K562 (cell line): ENCODE measurements at regions not wholly inside any gene's neighbourhood (a gene's known extent, or its start where the extent isn't known, plus 50 kb on each side); places are given as distances from the start of the nearest gene placed in this dataset.
A peak's percentile ranks its signal among the peaks of the same experiment; 100 is the strongest.

Experiments used
- ATAC-seq: fragments of 200-7000 bp; cut with Tn5 transposase; 3 replicates; pipeline ENCODE4 v1.9.1; 2020; ENCODE audit warnings: moderate library complexity
- BruUV-seq: library from RNA; stranded (reverse); fragments of 400-500 nt; replicated peaks from 2 replicates; lab custom pipeline; 2021; lab: Mats Ljungman, UMichigan
- CTCF ChIA-PET: fragments of 300-600 bp; formaldehyde crosslinking; extraction: SDS; loops from one replicate; lab custom pipeline; 2021; ENCODE audit warnings: low intra/inter-chr PET ratio; lab: Yijun Ruan, JAX
- POLR2A ChIA-PET: fragments of 300-600, 350-650 bp; sonication (Branson Sonifier 250); formaldehyde crosslinking; extraction: SDS; loops from one replicate; lab custom pipeline; 2021; ENCODE audit warnings: antibody characterized with exemption, inconsistent platforms; lab: Yijun Ruan, JAX
- DNase-seq, 4 experiments: peaks; one replicate each; pipeline versions ENCODE4 v3.0.0 to v3.0.0-alpha.2; 2011 to 2018; ENCODE audit warnings: low spot score in 3 of 4, mixed read lengths in 3 of 4; ENCODE audit errors: extremely low read depth in 1 of 4
- FAIRE-seq: peaks from 2 replicates; lab custom pipeline; 2011; peaks lifted over from hg19 to GRCh38; lab: Jason Lieb, UNC
- H2AFZ ChIP-seq: 2 replicates; pipeline ENCODE4 v1.6.0; 2011; ENCODE audit warnings: low read depth, low read length, control low read depth, inconsistent platforms
- H3K27ac ChIP-seq: fragments of 200-600 bp; 3 replicates; pipeline ENCODE4 v1.8.0; 2011; ENCODE audit warnings: low read depth, mild to moderate bottlenecking, control low read depth, inconsistent platforms, low read length, moderate library complexity, mixed read lengths; ENCODE audit errors: extremely low read depth
- H3K27me3 ChIP-seq, 2 experiments: fragments of 300-600 bp in 1 of 2; 2 replicates in 1 of 2; 3 replicates in 1 of 2; pipeline versions ENCODE4 v1.6.0 to v1.8.0; 2011; ENCODE audit warnings: inconsistent platforms in 2 of 2, low read length in 2 of 2, mild to moderate bottlenecking in 1 of 2, mixed read lengths in 1 of 2, moderate library complexity in 1 of 2; ENCODE audit not compliant: control insufficient read depth in 2 of 2, insufficient read depth in 2 of 2
- H3K36me3 ChIP-seq: fragments of 300-600 bp; 3 replicates; pipeline ENCODE4 v1.8.0; 2011; ENCODE audit warnings: mild to moderate bottlenecking, low read length, inconsistent platforms; ENCODE audit not compliant: control insufficient read depth, insufficient read depth
- H3K4me1 ChIP-seq, 2 experiments: fragments of 200-600 bp in 1 of 2; replicated peaks in 1 of 2; 2 replicates in 1 of 2; 3 replicates in 1 of 2; pipeline versions ENCODE4 v1.5.1 to v1.8.0; 2011; ENCODE audit warnings: inconsistent platforms in 2 of 2, low read length in 2 of 2, mild to moderate bottlenecking in 1 of 2, mixed read lengths in 1 of 2, moderate library complexity in 1 of 2; ENCODE audit not compliant: control insufficient read depth in 2 of 2, insufficient read depth in 2 of 2
- H3K4me2 ChIP-seq: 2 replicates; pipeline ENCODE4 v1.6.1; 2011; ENCODE audit warnings: low read length, control low read depth, inconsistent platforms, mixed read lengths; ENCODE audit not compliant: insufficient read depth
- H3K4me3 ChIP-seq: fragments of 200-600 bp; sonication (generic), shearing (Covaris generic); 2 replicates; pipeline ENCODE4 v1.5.1; 2016; ENCODE audit warnings: control low read depth, inconsistent platforms
- H3K79me2 ChIP-seq: fragments of 200-600 bp; 3 replicates; pipeline ENCODE4 v1.8.0; 2011; ENCODE audit warnings: low read length, inconsistent platforms; ENCODE audit not compliant: control insufficient read depth, insufficient read depth
- H3K9ac ChIP-seq, 2 experiments: 2 replicates each; pipeline versions ENCODE4 v1.6.0 to v1.6.1; 2011; ENCODE audit warnings: low read depth in 2 of 2, low read length in 2 of 2, control low read depth in 1 of 2, inconsistent platforms in 1 of 2, mild to moderate bottlenecking in 1 of 2, mixed read lengths in 1 of 2; ENCODE audit not compliant: insufficient read depth in 1 of 2
- H3K9me1 ChIP-seq: one replicate; pipeline ENCODE4 v1.6.0; 2011; ENCODE audit warnings: inconsistent platforms, mild to moderate bottlenecking, low read length, moderate library complexity; ENCODE audit not compliant: control insufficient read depth, insufficient read depth
- H3K9me3 ChIP-seq: replicated peaks from 2 replicates; pipeline ENCODE4 v1.5.1; 2011; ENCODE audit warnings: low read depth, low read length, inconsistent platforms; ENCODE audit not compliant: control insufficient read depth, insufficient read depth
- H4K20me1 ChIP-seq: replicated peaks from 2 replicates; pipeline ENCODE4 v1.6.1; 2011; ENCODE audit warnings: low read length, inconsistent platforms, mixed read lengths; ENCODE audit not compliant: control insufficient read depth, insufficient read depth
- ATF3 ChIP-seq, 2 experiments: fragments of 450-650 bp in 1 of 2; sonication (generic) in 1 of 2; formaldehyde crosslinking in 1 of 2; IDR thresholded peaks in 1 of 2; conservative IDR thresholded peaks in 1 of 2; 2 replicates each; pipeline versions ENCODE4 v1.6.1 to v1.8.1; 2016 to 2023; ENCODE audit warnings: mild to moderate bottlenecking in 2 of 2, moderate library complexity in 2 of 2, inconsistent platforms in 1 of 2, missing genetic modification reagents in 1 of 2
- ATF7 ChIP-seq: fragments of 450-650 bp; IDR thresholded peaks from 2 replicates; pipeline ENCODE4 v1.7.1; 2014; ENCODE audit warnings: mild to moderate bottlenecking, moderate library complexity
- CBX3 ChIP-seq, 2 experiments: IDR thresholded peaks; 1 replicate in 1 of 2; 2 replicates in 1 of 2; pipeline ENCODE4 v1.6.1; 2012; ENCODE audit warnings: inconsistent platforms in 2 of 2, low read length in 2 of 2, borderline replicate concordance in 1 of 2, control low read depth in 1 of 2
- CEBPG ChIP-seq, 3 experiments: fragments of 200-800 bp in 1 of 3; sonication (Bioruptor generic) in 1 of 3; sonication (generic) in 1 of 3; formaldehyde crosslinking in 1 of 3; IDR thresholded peaks in 2 of 3; conservative IDR thresholded peaks in 1 of 3; 2 replicates each; pipeline versions ENCODE4 v1.6.1 to v1.8.0; 2016 to 2022; ENCODE audit warnings: missing compliant biosample characterization in 2 of 3, missing genetic modification characterization in 2 of 3, mild to moderate bottlenecking in 1 of 3, missing genetic modification reagents in 1 of 3
- ETV6 ChIP-seq, 3 experiments: fragments of 150-350 bp in 1 of 3; sonication (generic) in 1 of 3; formaldehyde crosslinking in 1 of 3; IDR thresholded peaks; 2 replicates each; pipeline versions ENCODE4 v1.6.1 to v1.8.0; 2014 to 2022; ENCODE audit warnings: borderline replicate concordance in 2 of 3, low read depth in 2 of 3, antibody characterized with exemption in 1 of 3, low read length in 1 of 3, mild to moderate bottlenecking in 1 of 3, missing genetic modification reagents in 1 of 3
- EZH2 ChIP-seq: IDR thresholded peaks from 2 replicates; pipeline ENCODE4 v1.6.1; 2012; ENCODE audit warnings: low read depth, mild to moderate bottlenecking, inconsistent platforms, low read length, borderline replicate concordance
- HEY1 ChIP-seq: fragments of 250-450 bp; sonication (Bioruptor Pico); IDR thresholded peaks from 2 replicates; pipeline ENCODE4 v1.5.0; 2020; ENCODE audit warnings: mild to moderate bottlenecking, moderate library complexity, borderline replicate concordance
- JUNB ChIP-seq: fragments of 450-650 bp; formaldehyde crosslinking; conservative IDR thresholded peaks from 2 replicates; pipeline ENCODE4 v1.4.0; 2020; ENCODE audit warnings: mild to moderate bottlenecking
- NFIX ChIP-seq: fragments of 250-450 bp; sonication (Bioruptor Pico); IDR thresholded peaks from 2 replicates; pipeline ENCODE4 v1.4.0; 2020; ENCODE audit warnings: low read depth, mild to moderate bottlenecking, moderate library complexity
- SMAD4 ChIP-seq: fragments of 250-450 bp; sonication (Bioruptor Pico); conservative IDR thresholded peaks from 2 replicates; pipeline ENCODE4 v1.8.0; 2021; ENCODE audit warnings: inconsistent platforms, mild to moderate bottlenecking, moderate library complexity
- SRSF3 ChIP-seq: fragments of 200-400 bp; formaldehyde crosslinking; IDR thresholded peaks from 2 replicates; pipeline ENCODE4 v1.6.1; 2016; ENCODE audit warnings: mild to moderate bottlenecking, low read length, moderate library complexity; ENCODE audit not compliant: insufficient read depth
- THRAP3 ChIP-seq: fragments of 450-650 bp; IDR thresholded peaks from 2 replicates; pipeline ENCODE4 v1.6.1; 2016; ENCODE audit warnings: mild to moderate bottlenecking, inconsistent platforms, borderline replicate concordance
- U2AF1 ChIP-seq: fragments of 200-400 bp; formaldehyde crosslinking; optimal IDR thresholded peaks from 2 replicates; pipeline ENCODE3; 2017; ENCODE audit warnings: mild to moderate bottlenecking, low read depth, low read length, moderate library complexity
- YY1 ChIP-seq, 3 experiments: IDR thresholded peaks; 2 replicates each; pipeline ENCODE4 v1.6.1; 2011; ENCODE audit warnings: low read length in 2 of 3, mild to moderate bottlenecking in 2 of 3, moderate library complexity in 2 of 3, borderline replicate concordance in 1 of 3, control low read depth in 1 of 3, low read depth in 1 of 3; ENCODE audit not compliant: insufficient read depth in 3 of 3, insufficient replicate concordance in 2 of 3, control insufficient read depth in 1 of 3, insufficient read length in 1 of 3; ENCODE audit errors: extremely low read depth in 1 of 3
- ZNF740 ChIP-seq, 3 experiments: fragments of 200-800 bp in 1 of 3; sonication (Bioruptor generic) in 1 of 3; sonication (generic) in 1 of 3; formaldehyde crosslinking in 1 of 3; IDR thresholded peaks; 2 replicates each; pipeline versions ENCODE4 v1.6.1 to v1.8.0; 2016 to 2022; ENCODE audit warnings: mild to moderate bottlenecking in 2 of 3, missing compliant biosample characterization in 2 of 3, missing genetic modification characterization in 2 of 3, missing genetic modification reagents in 1 of 3
- ZNF76 ChIP-seq: fragments of 250-450 bp; sonication (Bioruptor Pico); IDR thresholded peaks from 2 replicates; pipeline ENCODE4 v1.4.0; 2020; ENCODE audit warnings: mild to moderate bottlenecking, moderate library complexity, borderline replicate concordance
- WGBS: fragments of 100-300 bp; shearing (Covaris generic); methylation state at CpG from one replicate; pipeline ENCODE4 v1.1.6; 2016; ENCODE audit warnings: low coverage, mixed read lengths; ENCODE audit not compliant: insufficient coverage; ENCODE audit errors: missing lambda C conversion rate; 5-methylcytosine and 5-hydroxymethylcytosine counted together
- in situ Hi-C: fragments of 300-500 bp; cut with MboI; formaldehyde crosslinking; loops from 4 replicates; pipeline ENCODE4 v1.15.0; 2018; ENCODE audit warnings: inconsistent platforms, mixed read lengths
- intact Hi-C: fragments of 100-400 bp; cut with micrococcal nuclease; formaldehyde crosslinking; loops from 2 replicates; pipeline ENCODE4 v1.14.2; 2022

DNA sequence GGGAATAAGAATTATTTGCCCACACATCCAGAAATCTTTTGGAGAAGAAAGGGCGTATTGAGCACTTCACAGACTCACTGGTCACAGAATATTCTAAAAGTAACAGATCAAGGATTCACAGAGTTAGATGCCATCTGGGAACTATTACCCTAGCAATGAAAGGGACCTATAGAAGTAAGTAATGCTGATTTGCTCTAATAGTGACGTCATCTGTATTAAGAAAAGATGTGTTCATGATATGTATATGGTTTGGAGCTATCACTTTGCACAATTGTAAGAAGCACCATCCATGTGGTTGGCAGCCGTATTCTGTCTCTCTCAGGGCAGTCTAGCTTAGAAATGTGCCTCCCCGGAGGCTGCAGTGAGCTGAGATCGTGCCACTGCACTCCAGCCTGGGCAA, 52.8 kb upstream of the SV2C start:
- H3K27ac ChIP-seq, result no peak overlapping the region
- H3K27me3 ChIP-seq, result no peaks in the 10 kb centered on the region
- H3K79me2 ChIP-seq, result no peaks in the 10 kb centered on the region
- no peaks in the 10 kb centered on the region for H4K20me1 ChIP-seq
- H3K4me3 ChIP-seq, result no peak overlapping the region
- ATAC-seq, result no peak
- intact Hi-C loops (no loop called here), in situ Hi-C loops (no loop called here)
- no peaks in the 10 kb centered on the region for H3K9me1 ChIP-seq
- FAIRE-seq, result no peak
- 2% methylated on average over 5 of the region's 5 CpGs for WGBS
- H3K9ac ChIP-seq, result no peak overlapping the region
- BruUV-seq, result no TSS peak
- CTCF ChIA-PET, result no interaction called here
- H3K9me3 ChIP-seq, result no peaks in the 10 kb centered on the region
- H2AFZ ChIP-seq, result no peak overlapping the region
- POLR2A ChIA-PET, result no interaction called here
- H3K36me3 ChIP-seq, result no peaks in the 10 kb centered on the region
- no peak for DNase-seq
- H3K4me2 ChIP-seq, result no peak overlapping the region
- H3K4me1 ChIP-seq, result no peaks in the 10 kb centered on the region
- no peak for TF ChIP-seq CEBPG (CRISPR knock-in tag; IDR thresholded peaks at IDR 0.05)
- TF ChIP-seq CEBPG (tag; conservative IDR thresholded peaks at IDR 0.05 in 1 of 2, IDR thresholded peaks at IDR 0.05 in 1 of 2), result no peak
- TF ChIP-seq ATF7, result 0 out of 2 replicates have a peak, but pooled peaks have one; percentile 70
- no peak for TF ChIP-seq ETV6 (IDR thresholded peaks at IDR 0.05; ENCODE audit: borderline replicate concordance in 1 of 2, low read depth in 2 of 2, low read length in 1 of 2)
- no peak for TF ChIP-seq ETV6 (CRISPR knock-in tag; IDR thresholded peaks at IDR 0.05; ENCODE audit: borderline replicate concordance)
- peak; percentile 59 for TF ChIP-seq ATF3 (IDR thresholded peaks at IDR 0.05)
- TF ChIP-seq ATF3 (CRISPR knock-in tag; conservative IDR thresholded peaks at IDR 0.05), result no peak
- no peak for TF ChIP-seq ZNF76 (CRISPR knock-in tag)
- TF ChIP-seq ZNF740 (CRISPR knock-in tag; IDR thresholded peaks at IDR 0.05), result no peak
- no peak for TF ChIP-seq ZNF740 (tag; IDR thresholded peaks at IDR 0.05)
- no peak for TF ChIP-seq CBX3 (IDR thresholded peaks at IDR 0.05; ENCODE audit: borderline replicate concordance in 1 of 2, low read length in 2 of 2)
- no peak for TF ChIP-seq SMAD4
- TF ChIP-seq EZH2, result no peak
- TF ChIP-seq THRAP3, result no peak
- TF ChIP-seq U2AF1, result no peak
- no peak for TF ChIP-seq NFIX (CRISPR knock-in tag)
- no peak for TF ChIP-seq SRSF3
- TF ChIP-seq JUNB, result peak; percentile 43; the same call in 1 of the 2 replicates
- no peak for TF ChIP-seq HEY1 (CRISPR knock-in tag)
- no peak for TF ChIP-seq YY1 (IDR thresholded peaks at IDR 0.05; ENCODE audit: borderline replicate concordance in 1 of 3, control insufficient read depth in 1 of 3, extremely low read depth in 1 of 3, insufficient read depth in 3 of 3, insufficient read length in 1 of 3, insufficient replicate concordance in 2 of 3, low read depth in 1 of 3, low read length in 2 of 3)
